DND-41 (cell line): ENCODE measurements at regions not wholly inside any gene's neighbourhood (a gene's known extent, or its start where the extent isn't known, plus 50 kb on each side); places are given as distances from the start of the nearest gene placed in this dataset.

Experiments used
- ATAC-seq: fragments of 200-7000 bp; cut with Tn5 transposase; 3 replicates; pipeline ENCODE4 v1.9.1; 2021; ENCODE audit warnings: low read depth; ENCODE audit not compliant: insufficient read depth
- DNase-seq: peaks from one replicate; pipeline ENCODE4 v3.0.0-alpha.2; 2020
- H2AFZ ChIP-seq: 2 replicates; pipeline ENCODE4 v1.6.0; 2012; ENCODE audit warnings: low read depth, low read length
- H3K27ac ChIP-seq: 2 replicates; pipeline ENCODE4 v1.5.1; 2012; ENCODE audit warnings: low read length, inconsistent platforms
- H3K27me3 ChIP-seq: fragments of 200-600 bp; sonication (generic); 2 replicates; pipeline ENCODE4 v1.6.0; 2012; ENCODE audit warnings: low read length, mild to moderate bottlenecking, inconsistent platforms; ENCODE audit not compliant: insufficient read depth, poor library complexity
- H3K36me3 ChIP-seq: 2 replicates; pipeline ENCODE4 v1.5.1; 2012; ENCODE audit warnings: low read length, inconsistent platforms; ENCODE audit not compliant: insufficient read depth
- H3K4me1 ChIP-seq: 2 replicates; pipeline ENCODE4 v1.5.1; 2012; ENCODE audit warnings: mild to moderate bottlenecking, low read length; ENCODE audit not compliant: insufficient read depth
- H3K4me2 ChIP-seq: 2 replicates; pipeline ENCODE4 v1.6.0; 2012; ENCODE audit warnings: mild to moderate bottlenecking, moderate library complexity, low read length, inconsistent platforms; ENCODE audit not compliant: insufficient read depth
- H3K4me3 ChIP-seq, 2 experiments: fragments of 200-600 bp in 1 of 2; shearing (Covaris generic) in 1 of 2; 2 replicates each; pipeline ENCODE4 v1.5.1; 2012 to 2016; ENCODE audit warnings: inconsistent platforms in 2 of 2, low read length in 2 of 2, mild to moderate bottlenecking in 2 of 2, low read depth in 1 of 2, moderate library complexity in 1 of 2
- H3K79me2 ChIP-seq: 2 replicates; pipeline ENCODE4 v1.6.0; 2012; ENCODE audit warnings: low read length, inconsistent platforms; ENCODE audit not compliant: insufficient read depth
- H3K9ac ChIP-seq: 2 replicates; pipeline ENCODE4 v1.6.0; 2012; ENCODE audit warnings: low read depth, mild to moderate bottlenecking, inconsistent platforms, low read length, moderate library complexity
- H3K9me3 ChIP-seq: 2 replicates; pipeline ENCODE4 v1.5.1; 2012; ENCODE audit warnings: low read length, moderate library complexity, mild to moderate bottlenecking, inconsistent platforms; ENCODE audit not compliant: insufficient read depth, severe bottlenecking
- H4K20me1 ChIP-seq: 2 replicates; pipeline ENCODE4 v1.6.0; 2012; ENCODE audit warnings: low read length; ENCODE audit not compliant: insufficient read depth
- EZH2 ChIP-seq: IDR thresholded peaks from 3 replicates; pipeline ENCODE4 v1.6.1; 2012; ENCODE audit warnings: borderline replicate concordance, low read depth, mild to moderate bottlenecking, moderate library complexity, low read length, inconsistent platforms; ENCODE audit not compliant: severe bottlenecking
- TF ChIP-seq, protein P1 (sequence below): IDR thresholded peaks from 2 replicates; pipeline ENCODE4 v1.5.1; 2012; ENCODE audit warnings: borderline replicate concordance, low read length, moderate library complexity, mild to moderate bottlenecking; ENCODE audit not compliant: poor library complexity, severe bottlenecking; ENCODE audit errors: extremely low read depth

DNA sequence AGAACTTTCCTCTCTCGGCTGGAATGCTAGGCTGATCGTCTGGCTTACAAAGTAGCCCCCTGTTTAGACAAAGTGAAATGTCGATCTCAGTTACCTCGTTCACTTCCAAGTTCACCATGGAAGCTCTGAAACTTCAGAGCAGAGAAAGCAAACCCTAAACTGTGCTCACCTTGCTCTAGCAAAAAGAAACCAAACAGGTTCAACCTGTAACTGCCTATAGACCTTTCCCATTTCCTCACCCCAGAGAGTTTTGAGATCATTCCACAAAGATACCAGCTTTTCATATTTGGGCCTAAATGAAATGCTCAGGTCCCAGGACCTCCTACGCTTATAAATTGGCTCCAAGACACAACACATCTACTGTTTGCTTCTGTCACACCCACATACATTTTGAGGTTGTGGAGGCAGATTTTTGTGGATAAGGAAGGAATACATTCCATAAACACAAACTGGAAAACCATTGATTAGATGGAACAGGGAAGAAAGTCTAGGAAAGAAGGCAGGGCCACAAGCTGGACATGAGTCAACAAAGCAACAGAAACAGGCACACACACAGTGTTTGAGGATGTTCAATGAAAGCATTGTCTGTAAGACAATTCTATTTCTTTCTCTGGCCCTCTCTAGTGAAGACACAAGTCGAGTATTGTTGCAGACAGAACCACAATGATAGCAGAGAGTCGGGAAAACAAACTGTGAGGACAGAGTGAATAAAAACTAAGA is 52.8 kb upstream of the TGIF1 start:
- H3K9me3 ChIP-seq = peaks cover 2% of the 10 kb centered on the region
- H4K20me1 ChIP-seq = no peaks in the 10 kb centered on the region
- H3K4me1 ChIP-seq = no peaks in the 10 kb centered on the region
- ATAC-seq (no peak), DNase-seq (no peak)
- no peaks in the 10 kb centered on the region for H3K79me2 ChIP-seq
- H3K27ac ChIP-seq = no peak overlapping the region
- no peaks in the 10 kb centered on the region for H3K27me3 ChIP-seq
- TF ChIP-seq EZH2 = no peak
- TF ChIP-seq, protein P1, sequence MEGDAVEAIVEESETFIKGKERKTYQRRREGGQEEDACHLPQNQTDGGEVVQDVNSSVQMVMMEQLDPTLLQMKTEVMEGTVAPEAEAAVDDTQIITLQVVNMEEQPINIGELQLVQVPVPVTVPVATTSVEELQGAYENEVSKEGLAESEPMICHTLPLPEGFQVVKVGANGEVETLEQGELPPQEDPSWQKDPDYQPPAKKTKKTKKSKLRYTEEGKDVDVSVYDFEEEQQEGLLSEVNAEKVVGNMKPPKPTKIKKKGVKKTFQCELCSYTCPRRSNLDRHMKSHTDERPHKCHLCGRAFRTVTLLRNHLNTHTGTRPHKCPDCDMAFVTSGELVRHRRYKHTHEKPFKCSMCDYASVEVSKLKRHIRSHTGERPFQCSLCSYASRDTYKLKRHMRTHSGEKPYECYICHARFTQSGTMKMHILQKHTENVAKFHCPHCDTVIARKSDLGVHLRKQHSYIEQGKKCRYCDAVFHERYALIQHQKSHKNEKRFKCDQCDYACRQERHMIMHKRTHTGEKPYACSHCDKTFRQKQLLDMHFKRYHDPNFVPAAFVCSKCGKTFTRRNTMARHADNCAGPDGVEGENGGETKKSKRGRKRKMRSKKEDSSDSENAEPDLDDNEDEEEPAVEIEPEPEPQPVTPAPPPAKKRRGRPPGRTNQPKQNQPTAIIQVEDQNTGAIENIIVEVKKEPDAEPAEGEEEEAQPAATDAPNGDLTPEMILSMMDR = no peak
- H3K4me2 ChIP-seq = no peak overlapping the region
- H3K4me3 ChIP-seq = no peak overlapping the region
- no peak overlapping the region for H2AFZ ChIP-seq
- H3K9ac ChIP-seq = no peak overlapping the region
- H3K36me3 ChIP-seq = no peaks in the 10 kb centered on the region

GRCh38 chr18:3397786-3398185 is 52.2 kb upstream of the TGIF1 start:
- no peaks in the 10 kb centered on the region for H3K36me3 ChIP-seq
- H3K79me2 ChIP-seq = no peaks in the 10 kb centered on the region
- H3K4me3 ChIP-seq = no peak overlapping the region
- no peak overlapping the region for H2AFZ ChIP-seq
- no peak overlapping the region for H3K27ac ChIP-seq
- no peak for TF ChIP-seq EZH2
- TF ChIP-seq, protein P1 = no peak
- H3K27me3 ChIP-seq = no peaks in the 10 kb centered on the region
- DNase-seq (no peak), ATAC-seq (no peak)
- no peak overlapping the region for H3K9ac ChIP-seq
- no peaks in the 10 kb centered on the region for H3K4me1 ChIP-seq
- H3K9me3 ChIP-seq = peaks cover 2% of the 10 kb centered on the region
- H3K4me2 ChIP-seq = no peak overlapping the region
- no peaks in the 10 kb centered on the region for H4K20me1 ChIP-seq
